ENCODE measurements at regions not wholly inside any gene's neighbourhood (a gene's known extent, or its start where the extent isn't known, plus 50 kb on each side); places are given as distances from the start of the nearest gene placed in this dataset.

GRCh38 chr7:119127706-119128105 lies 903.2 kb downstream of the ANKRD7 start:
- TF ChIP-seq, protein P1, sequence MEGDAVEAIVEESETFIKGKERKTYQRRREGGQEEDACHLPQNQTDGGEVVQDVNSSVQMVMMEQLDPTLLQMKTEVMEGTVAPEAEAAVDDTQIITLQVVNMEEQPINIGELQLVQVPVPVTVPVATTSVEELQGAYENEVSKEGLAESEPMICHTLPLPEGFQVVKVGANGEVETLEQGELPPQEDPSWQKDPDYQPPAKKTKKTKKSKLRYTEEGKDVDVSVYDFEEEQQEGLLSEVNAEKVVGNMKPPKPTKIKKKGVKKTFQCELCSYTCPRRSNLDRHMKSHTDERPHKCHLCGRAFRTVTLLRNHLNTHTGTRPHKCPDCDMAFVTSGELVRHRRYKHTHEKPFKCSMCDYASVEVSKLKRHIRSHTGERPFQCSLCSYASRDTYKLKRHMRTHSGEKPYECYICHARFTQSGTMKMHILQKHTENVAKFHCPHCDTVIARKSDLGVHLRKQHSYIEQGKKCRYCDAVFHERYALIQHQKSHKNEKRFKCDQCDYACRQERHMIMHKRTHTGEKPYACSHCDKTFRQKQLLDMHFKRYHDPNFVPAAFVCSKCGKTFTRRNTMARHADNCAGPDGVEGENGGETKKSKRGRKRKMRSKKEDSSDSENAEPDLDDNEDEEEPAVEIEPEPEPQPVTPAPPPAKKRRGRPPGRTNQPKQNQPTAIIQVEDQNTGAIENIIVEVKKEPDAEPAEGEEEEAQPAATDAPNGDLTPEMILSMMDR (conservative IDR thresholded peaks at IDR 0.05; ENCODE audit: low read depth, low read length), result no peak
- no peak for TF ChIP-seq EZH2 (IDR thresholded peaks at IDR 0.05; ENCODE audit: borderline replicate concordance, low read depth, low read length, poor library complexity, severe bottlenecking)

Measured in A673 (cell line).